K562 (cell line): ENCODE measurements at regions not wholly inside any gene's neighbourhood (a gene's known extent, or its start where the extent isn't known, plus 50 kb on each side); places are given as distances from the start of the nearest gene placed in this dataset.

Experiments
- ATF2 ChIP-seq: sonication (generic); formaldehyde crosslinking; IDR thresholded peaks from 2 replicates; pipeline ENCODE4 v1.8.1; 2022; ENCODE audit warnings: missing genetic modification reagents
- FOXO4 ChIP-seq: fragments of 450-650 bp; formaldehyde crosslinking; IDR thresholded peaks from 2 replicates; pipeline ENCODE4 v1.4.0; 2020; ENCODE audit warnings: mild to moderate bottlenecking, moderate library complexity
- HINFP ChIP-seq: fragments of 450-650 bp; conservative IDR thresholded peaks from 2 replicates; pipeline ENCODE4 v1.6.1; 2016; ENCODE audit warnings: missing genetic modification characterization, low read depth, mild to moderate bottlenecking, control low read depth, missing compliant biosample characterization
- HMG20A ChIP-seq: fragments of 450-650 bp; formaldehyde crosslinking; conservative IDR thresholded peaks from 2 replicates; pipeline ENCODE4 v1.4.0; 2020; ENCODE audit warnings: mild to moderate bottlenecking, mixed read lengths
- KLF6 ChIP-seq: fragments of 250-450 bp; sonication (Bioruptor Pico); IDR thresholded peaks from 2 replicates; pipeline ENCODE4 v1.4.0; 2020; ENCODE audit warnings: mild to moderate bottlenecking, moderate library complexity, borderline replicate concordance
- MLLT1 ChIP-seq, 2 experiments: fragments of 450-650 bp; IDR thresholded peaks; 2 replicates each; pipeline ENCODE4 v1.6.1; 2016
- NUFIP1 ChIP-seq: fragments of 450-650 bp; IDR thresholded peaks from 2 replicates; pipeline ENCODE4 v1.6.1; 2018; ENCODE audit not compliant: partially characterized antibody
- PCBP2 ChIP-seq: fragments of 200-400 bp; formaldehyde crosslinking; IDR thresholded peaks from 2 replicates; pipeline ENCODE4 v1.6.1; 2018; ENCODE audit warnings: low read length, low read depth, mild to moderate bottlenecking, moderate library complexity; ENCODE audit not compliant: poor library complexity, severe bottlenecking
- POLR3G ChIP-seq: IDR thresholded peaks from 2 replicates; pipeline ENCODE4 v1.6.1; 2011; ENCODE audit not compliant: insufficient read length, insufficient replicate concordance; ENCODE audit errors: extremely low read depth
- PURB ChIP-seq: sonication (generic); formaldehyde crosslinking; IDR thresholded peaks from 2 replicates; pipeline ENCODE4 v1.9.0; 2021; ENCODE audit warnings: low read depth, mild to moderate bottlenecking, missing genetic modification reagents
- RBBP5 ChIP-seq: fragments of 200-600 bp; sonication (generic); IDR thresholded peaks from 2 replicates; pipeline ENCODE4 v1.6.1; 2012; ENCODE audit warnings: borderline replicate concordance, mild to moderate bottlenecking, low read length, control low read depth, inconsistent platforms; ENCODE audit not compliant: insufficient read depth, poor library complexity, severe bottlenecking
- RBM39 ChIP-seq: fragments of 200-400 bp; formaldehyde crosslinking; optimal IDR thresholded peaks from 2 replicates; pipeline ENCODE3; 2018; ENCODE audit warnings: low read depth, low read length
- STAT5A ChIP-seq: IDR thresholded peaks from 2 replicates; pipeline ENCODE4 v1.6.1; 2012; ENCODE audit warnings: low read length, inconsistent platforms, borderline replicate concordance
- TRIM28 ChIP-seq: fragments of 450-650 bp; IDR thresholded peaks from 2 replicates; pipeline ENCODE4 v1.6.1; 2017
- XRCC3 ChIP-seq: fragments of 450-650 bp; IDR thresholded peaks from 2 replicates; pipeline ENCODE4 v1.6.1; 2017; ENCODE audit warnings: mild to moderate bottlenecking, moderate library complexity
- ZBTB43 ChIP-seq: sonication (generic); formaldehyde crosslinking; IDR thresholded peaks from 2 replicates; pipeline ENCODE4 v1.8.0; 2023; ENCODE audit warnings: mild to moderate bottlenecking, missing genetic modification reagents
- ZNF639 ChIP-seq, 2 experiments: fragments of 200-800 bp in 1 of 2; sonication (Bioruptor generic) in 1 of 2; sonication (generic) in 1 of 2; formaldehyde crosslinking in 1 of 2; IDR thresholded peaks in 1 of 2; conservative IDR thresholded peaks in 1 of 2; 2 replicates each; pipeline versions ENCODE4 v1.5.0 to v1.6.1; 2016 to 2020; ENCODE audit warnings: missing compliant biosample characterization in 1 of 2, missing genetic modification characterization in 1 of 2, missing genetic modification reagents in 1 of 2
- ZNF699 ChIP-seq: fragments of 250-450 bp; sonication (Bioruptor Pico); IDR thresholded peaks from 2 replicates; pipeline ENCODE4 v1.8.0; 2021; ENCODE audit warnings: mild to moderate bottlenecking, moderate library complexity; ENCODE audit not compliant: insufficient replicate concordance
- ZNF780A ChIP-seq: fragments of 250-450 bp; sonication (Bioruptor Pico); IDR thresholded peaks from 2 replicates; pipeline ENCODE4 v1.5.0; 2021; ENCODE audit warnings: mild to moderate bottlenecking

- no peak for TF ChIP-seq HMG20A (CRISPR knock-in tag)
- no peak for TF ChIP-seq ATF2 (CRISPR knock-in tag)
- TF ChIP-seq RBM39, result no peak
- TF ChIP-seq POLR3G, result no peak
- no peak for TF ChIP-seq FOXO4 (CRISPR knock-in tag)
- TF ChIP-seq ZNF780A (CRISPR knock-in tag), result no peak
- TF ChIP-seq MLLT1 (IDR thresholded peaks at IDR 0.05), result peak in 1 of 2 experiments; percentile 69; a peak in 2 of 4 replicates
- no peak for TF ChIP-seq PCBP2
- TF ChIP-seq PURB, result no peak
- no peak for TF ChIP-seq XRCC3
- no peak for TF ChIP-seq TRIM28
- peak in 1 of 2 experiments; percentile 43; a peak in 1 of 4 replicates for TF ChIP-seq ZNF639 (CRISPR knock-in tag; conservative IDR thresholded peaks at IDR 0.05 in 1 of 2, IDR thresholded peaks at IDR 0.05 in 1 of 2)
- TF ChIP-seq KLF6 (CRISPR knock-in tag), result no peak
- no peak for TF ChIP-seq ZNF699 (CRISPR knock-in tag)
- TF ChIP-seq STAT5A, result no peak
- no peak for TF ChIP-seq NUFIP1
- no peak for TF ChIP-seq HINFP (tag)
- no peak for TF ChIP-seq ZBTB43 (CRISPR knock-in tag)
- no peak for TF ChIP-seq RBBP5
Observed at GRCh38 chr20:37584238-37584807, 56.6 kb upstream of the BLCAP start (continued).
